ENCODE measurements at regions not wholly inside any gene's neighbourhood (a gene's known extent, or its start where the extent isn't known, plus 50 kb on each side); places are given as distances from the start of the nearest gene placed in this dataset.
A peak's percentile ranks its signal among the peaks of the same experiment; 100 is the strongest.
"Not testable (repeated sequence)": the region's sequence is repeated elsewhere in the genome, so short reads cannot be mapped to it uniquely, and the experiment has no call there.

DNA sequence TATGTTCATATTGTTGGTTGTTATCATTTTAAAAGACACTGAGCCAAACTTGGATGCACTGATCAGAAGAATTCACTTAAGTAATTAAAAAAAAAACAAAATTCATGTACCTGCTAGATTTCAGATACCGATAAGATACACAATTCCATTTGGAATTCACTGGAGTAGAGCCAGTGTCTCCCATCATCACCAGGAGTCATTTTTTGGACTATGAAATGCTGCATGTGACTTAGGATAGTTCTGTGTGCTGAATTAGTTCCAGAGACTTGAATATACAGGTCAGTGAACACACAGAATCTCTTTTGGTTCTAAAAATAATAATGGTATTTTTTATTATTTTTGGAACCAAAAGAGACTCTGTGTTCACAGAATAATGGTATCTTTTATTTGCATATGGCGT lies 482.6 kb upstream of the PIK3R1 start:
- no peak for DNase-seq

GRCh38 chr5:67732471-67732870 lies 483.1 kb upstream of the PIK3R1 start:
- no peak for DNase-seq

DNA sequence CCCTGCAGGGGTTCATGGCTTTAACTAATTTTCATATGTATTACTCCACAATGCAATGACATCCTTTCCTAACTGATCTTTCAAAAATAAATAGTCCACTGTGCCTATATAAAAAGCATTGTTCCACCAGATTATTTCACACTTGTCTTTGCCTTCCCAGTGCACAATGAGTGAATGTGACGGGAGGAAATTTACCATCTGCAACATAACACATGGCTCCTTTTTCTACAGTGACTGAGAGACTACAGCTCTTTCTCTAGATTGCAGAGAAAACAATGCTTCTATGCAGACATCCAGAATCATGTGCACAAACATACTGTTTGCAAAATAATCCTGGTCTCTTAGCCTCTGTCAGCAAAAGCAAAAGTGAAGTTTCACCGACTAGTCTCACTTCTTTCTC lies 483.7 kb upstream of the PIK3R1 start:
- DNase-seq: no peak

DNA sequence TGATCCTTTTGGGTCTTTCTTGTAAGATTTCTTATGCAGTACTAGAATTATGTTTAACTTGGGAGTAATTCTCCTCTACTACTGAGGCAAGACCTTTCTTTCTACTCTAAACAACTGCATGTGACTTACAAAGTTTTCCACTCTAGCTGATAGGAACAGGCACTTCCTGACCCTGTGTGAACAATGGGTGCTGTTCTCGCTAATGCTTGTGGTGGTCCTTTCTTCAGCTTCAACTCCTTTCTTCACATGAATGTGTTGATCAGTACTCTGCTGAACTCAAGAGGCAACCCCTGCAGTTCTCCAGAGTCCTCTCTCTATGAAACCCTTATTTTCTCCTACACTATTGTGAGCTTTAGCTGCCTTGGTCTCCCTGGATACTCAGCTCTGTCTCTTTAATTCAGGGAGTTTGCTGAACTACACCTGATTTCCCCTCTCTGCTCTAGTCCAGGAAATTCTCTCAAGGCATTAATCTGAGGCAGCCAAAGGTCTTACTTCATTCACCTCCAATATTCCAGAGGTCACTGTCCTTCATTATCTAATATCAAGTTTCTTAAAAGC lies 484.6 kb upstream of the PIK3R1 start:
- no peak for DNase-seq

- DNase-seq: no peak
These were observed 487.1 kb upstream of the PIK3R1 start for GRCh38 chr5:67728326-67728890.

DNA sequence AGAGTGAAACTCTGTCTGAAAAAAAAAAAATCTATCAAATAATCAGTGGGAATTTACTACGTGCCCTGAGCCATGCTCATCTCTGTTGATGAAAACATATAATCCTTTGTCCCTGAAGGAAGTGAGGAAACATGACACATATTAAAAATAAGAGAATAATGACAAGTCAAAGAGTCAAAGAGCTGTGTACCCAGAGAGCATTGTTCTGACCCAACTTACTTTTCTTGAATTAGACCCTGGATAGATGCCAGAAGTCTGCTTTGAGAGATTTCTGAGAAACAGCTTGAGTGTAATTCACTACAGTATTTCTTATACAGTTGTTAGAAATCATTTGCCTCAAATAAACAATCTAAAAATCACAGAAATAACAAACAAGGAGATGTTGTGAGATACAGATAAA lies 490.0 kb upstream of the PIK3R1 start:
- no peak for DNase-seq

DNA sequence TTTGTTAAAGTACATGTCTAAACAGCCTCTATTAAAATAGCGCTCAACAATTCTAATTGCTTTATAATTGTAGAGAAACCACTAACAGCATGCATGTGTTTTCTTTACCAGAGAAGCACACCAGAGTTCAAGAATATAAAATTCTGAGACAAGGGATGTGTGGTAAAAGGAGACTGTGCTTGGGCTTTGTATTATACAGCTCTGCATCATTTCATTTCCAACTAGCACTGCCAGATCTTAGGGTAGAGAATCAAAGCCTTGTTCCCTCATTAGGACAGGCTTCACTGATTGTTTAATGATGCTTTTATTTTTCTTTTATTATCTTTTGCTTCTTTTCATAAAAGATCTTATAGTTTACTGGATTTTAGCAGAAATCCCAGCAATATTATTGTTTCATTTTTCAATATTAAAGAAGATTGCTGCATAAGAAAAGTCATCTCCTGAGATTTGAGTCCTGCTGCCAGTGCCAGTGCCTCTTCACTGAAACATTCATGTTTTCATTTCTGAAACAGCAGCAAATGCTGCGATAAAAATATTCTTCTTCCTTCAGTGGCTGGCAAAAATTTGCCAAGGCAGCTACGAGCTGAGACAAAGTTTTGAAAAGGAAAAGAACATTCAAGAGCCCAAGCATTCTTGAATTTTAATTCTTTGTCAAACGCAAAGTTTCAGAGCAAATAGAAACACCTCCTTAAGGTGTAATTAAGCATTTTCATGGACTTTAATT lies 491.0 kb upstream of the PIK3R1 start:
- peak; percentile 55 for DNase-seq

GRCh38 chr5:67723873-67724272 lies 491.7 kb upstream of the PIK3R1 start:
- no peak for DNase-seq

- not testable (repeated sequence) for DNase-seq
These were observed 493.0 kb upstream of the PIK3R1 start for GRCh38 chr5:67722582-67722981.

GRCh38 chr5:67720162-67720772 lies 495.3 kb upstream of the PIK3R1 start:
- DNase-seq: no peak

DNA sequence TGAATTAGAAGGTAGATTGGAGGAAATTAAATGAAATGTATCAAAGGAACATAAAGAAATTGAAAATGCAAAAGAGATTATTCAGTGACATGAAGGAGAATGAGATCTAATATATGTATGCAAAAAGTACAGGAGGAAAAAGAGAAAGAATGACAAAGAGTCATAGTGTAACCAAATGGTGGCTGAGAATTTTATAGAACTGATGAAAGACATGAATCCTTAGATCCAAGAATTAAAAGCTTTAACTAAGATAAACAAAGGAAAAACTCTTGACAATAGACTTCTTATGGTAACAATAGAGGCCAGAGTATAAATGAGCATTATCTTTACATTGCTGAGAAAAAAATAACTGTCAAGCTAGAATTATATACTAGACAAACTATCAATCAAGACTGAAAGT lies 505.4 kb upstream of the CD180 start:
- DNase-seq: no peak

DNA sequence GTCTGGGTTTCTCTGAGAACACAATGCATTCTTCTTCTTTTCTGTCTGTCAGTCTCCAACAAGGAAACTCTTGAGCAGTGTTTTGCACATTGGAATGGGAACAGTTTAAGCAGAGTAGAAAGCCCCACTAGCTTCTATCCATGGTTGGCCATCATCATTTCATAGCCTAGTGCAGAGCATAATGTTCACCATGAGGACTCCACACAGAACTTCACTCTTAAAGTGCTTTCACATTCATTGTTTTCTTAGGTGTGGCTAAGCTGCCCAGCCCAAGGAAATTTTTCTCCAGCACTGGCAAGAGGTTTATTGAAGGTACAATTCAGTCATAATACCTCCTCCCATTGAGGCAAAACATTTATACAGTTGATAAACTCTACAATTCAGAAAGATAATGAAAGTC lies 503.0 kb upstream of the CD180 start:
- DNase-seq: no peak

- no peak for DNase-seq
These were observed 499.8 kb upstream of the CD180 start for GRCh38 chr5:67696446-67696845.

- no peak for DNase-seq
These were observed 498.8 kb upstream of the CD180 start for GRCh38 chr5:67695369-67695768.

DNA sequence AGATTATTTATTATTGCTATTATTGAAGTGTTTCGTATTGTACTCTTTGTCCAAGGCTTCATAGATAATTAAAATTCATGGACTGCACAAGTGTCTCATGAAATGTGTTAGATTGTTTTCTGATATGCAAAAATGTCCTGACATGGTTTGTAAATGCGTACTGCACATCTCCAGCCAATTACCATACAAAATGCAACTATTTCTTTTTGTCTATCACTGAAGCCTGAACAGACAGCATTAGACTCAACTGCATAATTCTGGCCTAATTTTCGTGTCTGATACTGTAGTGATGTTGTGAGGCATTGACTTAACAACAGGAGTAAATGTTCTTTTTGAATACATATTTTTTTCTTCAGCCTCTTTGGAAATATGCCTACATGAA lies 498.2 kb upstream of the CD180 start:
- no peak for DNase-seq

DNA sequence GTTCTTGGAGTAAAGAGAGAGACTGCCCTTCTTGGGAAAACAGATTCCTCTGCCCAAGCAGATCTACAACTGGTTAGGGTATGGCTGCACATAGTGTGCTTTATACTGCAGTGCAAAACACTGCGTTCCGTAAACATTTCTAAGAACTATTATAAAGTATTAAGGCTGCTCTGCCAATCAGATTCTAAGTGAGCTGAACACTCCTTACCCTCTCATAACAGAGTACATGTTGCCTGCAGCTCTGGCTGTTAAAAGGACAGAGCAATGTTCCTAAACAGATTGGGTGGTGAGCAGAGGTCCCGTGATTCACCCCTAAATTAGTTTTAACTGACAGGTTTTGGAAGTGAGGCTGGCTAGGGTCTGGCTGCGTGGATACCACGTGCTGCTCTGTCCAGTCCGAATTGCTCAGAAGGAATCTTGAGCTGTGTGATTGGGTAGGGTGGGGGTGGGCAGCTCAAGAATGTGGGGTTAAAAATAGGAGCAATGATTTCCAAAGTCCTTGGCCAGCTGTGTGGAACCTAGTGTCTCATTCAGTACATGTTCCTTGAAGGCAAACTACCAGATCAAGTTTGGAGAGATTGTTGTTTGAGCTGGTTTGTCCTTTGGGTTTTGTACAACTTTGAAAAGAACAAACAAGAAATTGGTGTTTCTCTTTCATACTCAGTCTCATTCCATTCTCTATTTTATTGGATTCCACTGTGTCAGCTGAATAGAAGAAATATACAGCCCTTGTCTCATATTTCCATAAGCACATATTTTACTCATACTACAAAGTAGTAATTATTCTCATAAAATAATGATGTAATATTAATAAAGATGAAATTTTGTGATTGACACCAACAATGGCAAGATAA lies 497.6 kb upstream of the CD180 start:
- no peak for DNase-seq

GRCh38 chr5:67686746-67687145 lies 490.1 kb upstream of the CD180 start:
- no peak for DNase-seq

DNA sequence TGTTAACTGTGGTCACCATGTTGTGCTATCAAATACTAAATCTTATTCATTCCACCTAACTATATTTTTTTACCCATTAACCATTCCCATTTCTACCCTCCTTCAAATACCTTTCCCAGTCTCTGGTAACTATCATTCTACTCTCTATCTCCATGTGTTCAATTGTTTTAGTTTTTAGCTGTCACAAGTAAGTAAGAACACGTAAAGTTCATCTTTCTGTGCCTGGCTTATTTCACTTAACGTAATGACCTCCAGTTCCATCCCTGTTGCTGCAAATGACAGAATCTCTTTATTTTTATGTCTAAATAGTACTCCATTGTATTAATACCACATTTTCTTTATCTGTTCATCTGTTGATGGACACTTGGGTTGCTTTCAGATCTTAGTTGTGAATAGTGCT lies 485.1 kb upstream of the CD180 start:
- DNase-seq: no peak

- DNase-seq: no peak
These were observed 483.5 kb upstream of the CD180 start for GRCh38 chr5:67680099-67680498.

DNA sequence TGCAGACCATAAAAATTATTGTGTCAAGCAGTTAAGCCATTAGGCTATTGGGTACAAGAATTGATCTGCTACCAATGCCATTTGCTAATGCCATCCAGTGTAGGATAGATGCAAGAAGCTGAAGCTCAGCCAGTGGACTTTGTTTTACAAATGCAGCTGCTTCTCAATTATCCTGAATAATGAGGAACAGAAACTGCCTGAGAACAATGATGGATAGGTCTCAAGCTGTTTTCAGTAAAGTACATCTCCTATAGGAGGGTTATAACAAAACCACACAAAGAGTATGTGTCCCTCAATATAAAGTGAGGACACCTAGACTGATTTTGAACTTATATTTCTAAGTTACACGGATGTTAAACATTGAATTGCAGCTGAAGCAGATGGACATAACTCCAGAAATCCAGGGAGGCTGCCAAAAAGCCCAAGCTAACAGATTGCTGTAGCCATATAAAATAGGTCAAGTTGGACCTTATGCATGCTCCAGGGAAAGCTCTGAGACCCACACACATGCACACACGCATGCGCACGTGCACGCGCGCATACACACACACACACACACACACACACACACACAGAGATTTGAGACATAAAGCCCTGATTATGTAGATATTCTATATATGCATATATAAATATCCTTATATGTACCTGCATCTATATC lies 482.7 kb upstream of the CD180 start:
- no peak for DNase-seq

GRCh38 chr5:67678594-67678993 lies 482.0 kb upstream of the CD180 start:
- DNase-seq: no peak

GRCh38 chr5:67677422-67677970 lies 480.9 kb upstream of the CD180 start:
- DNase-seq: no peak

GRCh38 chr5:67676863-67677262 lies 480.3 kb upstream of the CD180 start:
- DNase-seq: no peak
